Mesenchymal stem cell (in vitro differentiated cells and primary cell): ENCODE measurements at regions not wholly inside any gene's neighbourhood (a gene's known extent, or its start where the extent isn't known, plus 50 kb on each side); places are given as distances from the start of the nearest gene placed in this dataset.

ENCODE experiments used
- DNase-seq: peaks from one replicate; pipeline ENCODE4 v3.0.0-alpha.2; 2013
- H2AFZ ChIP-seq: one replicate; pipeline ENCODE4 v1.6.1; 2013; ENCODE audit warnings: low read depth, mild to moderate bottlenecking, control low read depth, inconsistent platforms, low read length, moderate library complexity
- H2AK5ac ChIP-seq: 2 replicates; pipeline ENCODE4 v1.6.1; 2013; ENCODE audit warnings: low read length, moderate library complexity, mild to moderate bottlenecking, inconsistent platforms; ENCODE audit not compliant: severe bottlenecking
- H2BK120ac ChIP-seq: one replicate; pipeline ENCODE4 v1.6.1; 2013; ENCODE audit warnings: low read depth, mild to moderate bottlenecking, inconsistent platforms, low read length, moderate library complexity
- H2BK12ac ChIP-seq, 2 experiments: one replicate each; pipeline ENCODE4 v1.6.1; 2013; ENCODE audit warnings: inconsistent platforms in 2 of 2, low read length in 2 of 2, mild to moderate bottlenecking in 2 of 2, moderate library complexity in 2 of 2, control low read depth in 1 of 2
- H2BK15ac ChIP-seq: one replicate; pipeline ENCODE4 v1.6.1; 2013; ENCODE audit warnings: mild to moderate bottlenecking, low read depth, inconsistent platforms; ENCODE audit not compliant: poor library complexity, severe bottlenecking
- H2BK5ac ChIP-seq: 2 replicates; pipeline ENCODE4 v1.6.1; 2013; ENCODE audit warnings: low read depth, mild to moderate bottlenecking, low read length, control low read depth, inconsistent platforms; ENCODE audit not compliant: poor library complexity, severe bottlenecking
- H3K14ac ChIP-seq, 2 experiments: one replicate each; pipeline ENCODE4 v1.6.1; 2013; ENCODE audit warnings: inconsistent platforms in 2 of 2, low read length in 2 of 2, control low read depth in 1 of 2, mild to moderate bottlenecking in 1 of 2, moderate library complexity in 1 of 2
- H3K18ac ChIP-seq, 2 experiments: one replicate each; pipeline ENCODE4 v1.6.1; 2013; ENCODE audit warnings: inconsistent platforms in 2 of 2, low read length in 2 of 2, control low read depth in 1 of 2, low read depth in 1 of 2, mild to moderate bottlenecking in 1 of 2
- H3K23ac ChIP-seq, 2 experiments: one replicate each; pipeline ENCODE4 v1.6.1; 2013; ENCODE audit warnings: inconsistent platforms in 2 of 2, low read length in 2 of 2, mild to moderate bottlenecking in 2 of 2, moderate library complexity in 2 of 2, control low read depth in 1 of 2
- H3K27ac ChIP-seq: 2 replicates; pipeline ENCODE4 v1.5.1; 2013; ENCODE audit warnings: mild to moderate bottlenecking, moderate library complexity, low read length, control low read depth, inconsistent platforms; ENCODE audit not compliant: poor library complexity, severe bottlenecking
- H3K27me3 ChIP-seq, 2 experiments: 2 replicates each; pipeline versions ENCODE4 v1.6.1 to v1.7.0; 2013; ENCODE audit warnings: low read length in 2 of 2, mild to moderate bottlenecking in 2 of 2, moderate library complexity in 2 of 2, control low read depth in 1 of 2, inconsistent platforms in 1 of 2; ENCODE audit not compliant: control insufficient read depth in 1 of 2, insufficient read depth in 1 of 2
- H3K36me3 ChIP-seq, 2 experiments: 2 replicates each; pipeline versions ENCODE4 v1.6.1 to v1.7.0; 2013; ENCODE audit warnings: low read length in 2 of 2, control low read depth in 1 of 2, inconsistent platforms in 1 of 2, low read depth in 1 of 2, mild to moderate bottlenecking in 1 of 2; ENCODE audit not compliant: insufficient read depth in 2 of 2, control insufficient read depth in 1 of 2
- H3K4ac ChIP-seq, 2 experiments: one replicate each; pipeline ENCODE4 v1.6.1; 2013; ENCODE audit warnings: inconsistent platforms in 2 of 2, low read length in 2 of 2, mild to moderate bottlenecking in 2 of 2, moderate library complexity in 2 of 2, control low read depth in 1 of 2, low read depth in 1 of 2
- H3K4me1 ChIP-seq: 2 replicates; pipeline ENCODE4 v1.6.1; 2013; ENCODE audit warnings: low read depth, low read length, control low read depth; ENCODE audit not compliant: control insufficient read depth, insufficient read depth
- H3K4me2 ChIP-seq: 2 replicates; pipeline ENCODE4 v1.6.1; 2013; ENCODE audit warnings: low read length, mild to moderate bottlenecking, inconsistent platforms; ENCODE audit not compliant: poor library complexity, severe bottlenecking
- H3K4me3 ChIP-seq, 2 experiments: 2 replicates each; pipeline versions ENCODE4 v1.5.1 to v1.7.0; 2013; ENCODE audit warnings: low read length in 2 of 2, mild to moderate bottlenecking in 2 of 2, control low read depth in 1 of 2, low read depth in 1 of 2; ENCODE audit not compliant: insufficient read depth in 1 of 2
- H3K79me1 ChIP-seq: replicated peaks from 2 replicates; pipeline ENCODE4 v1.6.1; 2013; ENCODE audit warnings: mild to moderate bottlenecking, control low read depth, low read length, inconsistent platforms; ENCODE audit not compliant: poor library complexity, severe bottlenecking
- H3K9ac ChIP-seq: 2 replicates; pipeline ENCODE4 v1.7.0; 2013; ENCODE audit warnings: mild to moderate bottlenecking, low read length, moderate library complexity
- H3K9me3 ChIP-seq: 2 replicates; pipeline ENCODE4 v1.7.0; 2013; ENCODE audit warnings: mild to moderate bottlenecking, low read length; ENCODE audit not compliant: control insufficient read depth
- H4K8ac ChIP-seq: one replicate; pipeline ENCODE4 v1.6.1; 2013; ENCODE audit warnings: inconsistent platforms, mild to moderate bottlenecking, low read length, moderate library complexity
- H4K91ac ChIP-seq: one replicate; pipeline ENCODE4 v1.6.1; 2013; ENCODE audit warnings: mild to moderate bottlenecking, low read length, inconsistent platforms
- WGBS: methylation state at CpG from one replicate; pipeline ENCODE4 v1.1.7; 2013; ENCODE audit warnings: mixed read lengths; 5-methylcytosine and 5-hydroxymethylcytosine counted together

- H3K4ac ChIP-seq, result peak overlapping the region in 1 of 2 experiments; percentile 56
- H3K9ac ChIP-seq, result peak overlapping the region; percentile 77
- DNase-seq, result peak; percentile 100
- peak overlapping the region; percentile 68 for H3K27ac ChIP-seq
- peak overlapping the region in 1 of 2 experiments; percentile 77 for H3K18ac ChIP-seq
- no peak overlapping the region for H2AK5ac ChIP-seq
- H3K36me3 ChIP-seq, result no peaks in the 10 kb centered on the region
- no peaks in the 10 kb centered on the region for H3K79me1 ChIP-seq
- H3K9me3 ChIP-seq, result no peaks in the 10 kb centered on the region
- WGBS, result 2% methylated on average over 6 of the region's 6 CpGs
- no peak overlapping the region for H2BK5ac ChIP-seq
- peaks cover 0 to 5% of the 10 kb centered on the region in 2 experiments for H3K27me3 ChIP-seq
- no peak overlapping the region for H3K14ac ChIP-seq
- no peak overlapping the region for H3K4me3 ChIP-seq
- H2BK15ac ChIP-seq, result no peak overlapping the region
- peak overlapping the region; percentile 21 for H4K91ac ChIP-seq
- H3K4me2 ChIP-seq, result no peak overlapping the region
- no peak overlapping the region for H4K8ac ChIP-seq
- H3K4me1 ChIP-seq, result peaks cover 18% of the 10 kb centered on the region
- H2AFZ ChIP-seq, result no peak overlapping the region
- H2BK120ac ChIP-seq, result no peak overlapping the region
- H3K23ac ChIP-seq, result no peak overlapping the region
- peak overlapping the region in 1 of 2 experiments; percentile 80 for H2BK12ac ChIP-seq
Measured at GRCh38 chr1:234544087-234544579, 65.2 kb upstream of the TARBP1 start.

- H4K91ac ChIP-seq, result peak overlapping the region; percentile 34
- H3K18ac ChIP-seq, result peak overlapping the region; percentile 8 to 93
- H3K9me3 ChIP-seq, result no peaks in the 10 kb centered on the region
- H3K4me1 ChIP-seq, result peaks cover 18% of the 10 kb centered on the region
- 70% methylated on average over 7 of the region's 8 CpGs for WGBS
- H3K14ac ChIP-seq, result peak overlapping the region in 1 of 2 experiments; percentile 64
- peak overlapping the region; percentile 69 to 93 for H2BK12ac ChIP-seq
- no peak overlapping the region for H2BK120ac ChIP-seq
- peak overlapping the region; percentile 59 for H4K8ac ChIP-seq
- no peak for DNase-seq
- H2AK5ac ChIP-seq, result peak overlapping the region; percentile 80
- no peak overlapping the region for H3K4me2 ChIP-seq
- H3K4ac ChIP-seq, result peak overlapping the region; percentile 7 to 92
- H3K9ac ChIP-seq, result peak overlapping the region; percentile 77
- no peak overlapping the region for H3K23ac ChIP-seq
- H2BK5ac ChIP-seq, result no peak overlapping the region
- H2BK15ac ChIP-seq, result no peak overlapping the region
- H2AFZ ChIP-seq, result no peak overlapping the region
- H3K27me3 ChIP-seq, result peaks cover 0 to 5% of the 10 kb centered on the region in 2 experiments
- H3K36me3 ChIP-seq, result no peaks in the 10 kb centered on the region
- H3K27ac ChIP-seq, result peak overlapping the region; percentile 68
- no peaks in the 10 kb centered on the region for H3K79me1 ChIP-seq
- H3K4me3 ChIP-seq, result no peak overlapping the region
Measured at GRCh38 chr1:234543442-234544086, 64.6 kb upstream of the TARBP1 start.

- peaks cover 18% of the 10 kb centered on the region for H3K4me1 ChIP-seq
- no peak overlapping the region for H3K4me3 ChIP-seq
- no peak overlapping the region for H3K27ac ChIP-seq
- H3K79me1 ChIP-seq, result no peaks in the 10 kb centered on the region
- no peak for DNase-seq
- peak overlapping the region in 1 of 2 experiments; percentile 60 for H3K23ac ChIP-seq
- no peak overlapping the region for H2BK120ac ChIP-seq
- H3K4me2 ChIP-seq, result no peak overlapping the region
- no peaks in the 10 kb centered on the region for H3K9me3 ChIP-seq
- H2BK12ac ChIP-seq, result peak overlapping the region in 1 of 2 experiments; percentile 94
- H3K14ac ChIP-seq, result no peak overlapping the region
- peak overlapping the region; percentile 41 for H2BK15ac ChIP-seq
- H3K27me3 ChIP-seq, result peaks cover 0 to 5% of the 10 kb centered on the region in 2 experiments
- peak overlapping the region; percentile 56 for H4K91ac ChIP-seq
- no peaks in the 10 kb centered on the region for H3K36me3 ChIP-seq
- no peak overlapping the region for H2BK5ac ChIP-seq
- peak overlapping the region; percentile 82 for H4K8ac ChIP-seq
- H2AK5ac ChIP-seq, result no peak overlapping the region
- H2AFZ ChIP-seq, result no peak overlapping the region
- H3K9ac ChIP-seq, result no peak overlapping the region
- peak overlapping the region; percentile 7 to 41 for H3K4ac ChIP-seq
- WGBS, result 97% methylated on average over 10 of the region's 13 CpGs
- peak overlapping the region; percentile 23 to 89 for H3K18ac ChIP-seq
Measured at GRCh38 chr1:234542211-234542850, 63.4 kb upstream of the TARBP1 start.

- Histone ChIP-seq H4K8ac (no peak overlapping the region), H2BK5ac (no peak overlapping the region), H3K4ac (no peak overlapping the region), H3K18ac (no peak overlapping the region), H3K9me3 (no peaks in the 10 kb centered on the region), H3K27ac (no peak overlapping the region), H3K27me3 (peaks cover 0 to 5% of the 10 kb centered on the region in 2 experiments), H3K4me2 (no peak overlapping the region), H3K79me1 (no peaks in the 10 kb centered on the region), H2BK15ac (no peak overlapping the region), H4K91ac (no peak overlapping the region), H3K14ac (no peak overlapping the region), H3K4me3 (no peak overlapping the region), H2AFZ (no peak overlapping the region), H2AK5ac (no peak overlapping the region), H2BK12ac (peak overlapping the region in 1 of 2 experiments; percentile 23), H2BK120ac (no peak overlapping the region), H3K9ac (no peak overlapping the region), H3K4me1 (peaks cover 20% of the 10 kb centered on the region), H3K36me3 (no peaks in the 10 kb centered on the region), H3K23ac (no peak overlapping the region)
- 96% methylated on average over 4 of the region's 5 CpGs for WGBS
- peak; percentile 41 for DNase-seq
Measured at GRCh38 chr1:234541286-234541975, 62.5 kb upstream of the TARBP1 start.
